Occipital lobe (tissue), 1 donor: ENCODE measurements at regions not wholly inside any gene's neighbourhood (a gene's known extent, or its start where the extent isn't known, plus 50 kb on each side); places are given as distances from the start of the nearest gene placed in this dataset.
"Not testable (repeated sequence)": the region's sequence is repeated elsewhere in the genome, so short reads cannot be mapped to it uniquely, and the experiment has no call there.

ENCODE experiments used
- DNase-seq: peaks from one replicate; lab custom pipeline; 2025; lab: John Stamatoyannopoulos, UW

DNA sequence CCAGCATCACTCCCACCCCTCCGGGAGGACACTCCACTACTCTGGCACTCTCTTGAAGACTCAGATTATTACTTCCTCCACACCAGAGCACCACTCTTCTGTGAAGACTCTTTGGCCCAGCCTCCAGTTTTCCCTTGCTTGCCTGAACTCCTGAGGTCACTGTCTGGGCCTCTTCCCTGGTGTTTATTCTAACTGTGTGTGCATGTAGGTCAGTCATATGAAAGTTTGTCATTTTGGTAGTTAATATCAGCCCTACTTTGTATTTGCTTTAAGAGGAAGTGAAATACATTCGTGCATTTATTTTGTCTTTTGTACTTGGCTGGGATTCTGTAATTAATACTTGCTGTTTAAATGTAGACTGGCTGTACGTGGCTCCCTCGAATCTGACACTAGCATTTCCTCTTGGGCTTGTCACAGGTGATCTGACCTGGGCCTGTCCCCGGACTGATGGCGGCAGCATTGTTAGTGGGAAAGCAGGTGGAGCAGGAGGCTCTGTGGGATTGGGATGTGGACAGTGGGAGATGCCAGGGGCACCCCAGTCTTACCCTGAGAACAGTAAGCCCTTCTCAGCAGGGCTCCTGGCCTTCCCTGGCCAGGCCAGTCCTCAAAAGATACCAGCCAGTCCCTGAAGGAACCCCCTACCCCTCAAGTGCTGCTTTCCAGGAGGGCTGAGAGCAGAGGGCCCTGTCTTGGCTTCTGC lies 350.5 kb downstream of the CDC5L start:
- DNase-seq: no peak

DNA sequence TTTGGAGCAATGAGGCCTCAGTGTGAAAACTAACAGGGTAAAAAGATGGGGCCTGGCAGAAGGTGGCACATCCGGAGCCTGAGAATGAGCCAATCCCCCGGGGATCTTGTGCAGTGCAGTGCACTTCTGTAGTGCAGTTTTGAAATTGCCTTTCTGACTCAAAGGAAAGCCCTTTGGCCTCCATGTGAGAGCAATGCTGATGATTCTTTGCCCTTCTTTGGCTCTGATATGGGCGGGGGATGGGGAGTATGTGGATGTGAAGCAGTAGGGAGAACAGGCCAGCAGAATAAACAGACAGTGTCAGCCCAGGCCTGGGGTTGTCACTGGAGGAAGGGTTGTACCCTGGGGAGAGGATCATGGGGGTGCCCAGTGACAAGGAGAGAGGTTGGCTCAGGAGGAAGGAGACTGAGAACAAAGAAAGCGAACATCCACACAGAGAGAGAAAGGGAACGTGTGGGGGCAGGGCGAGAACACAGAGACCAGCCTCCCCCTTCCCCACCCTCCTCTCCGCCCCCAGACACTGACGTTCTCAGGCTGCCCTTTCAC lies 351.2 kb downstream of the CDC5L start:
- no peak for DNase-seq

DNA sequence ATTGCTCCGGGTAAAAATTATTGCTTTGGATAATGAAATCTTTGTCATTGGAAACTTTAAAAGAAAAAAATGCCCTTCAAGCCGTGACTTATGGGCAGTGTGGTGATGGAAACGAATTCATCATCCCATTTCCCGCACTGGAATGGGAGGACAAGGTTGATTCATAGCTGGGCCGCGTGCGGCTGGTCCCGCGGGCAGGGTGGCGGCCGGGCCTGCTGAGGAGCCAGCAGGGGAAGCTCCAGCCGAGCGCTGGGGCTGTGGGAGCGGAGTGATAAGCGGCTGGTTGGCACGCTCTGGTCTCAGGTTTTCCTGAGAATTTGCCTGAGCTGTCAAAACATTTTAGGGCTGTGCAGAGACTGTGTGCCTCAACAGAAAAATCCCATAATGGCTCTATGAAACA lies 351.7 kb downstream of the CDC5L start:
- DNase-seq: no peak

- DNase-seq: no peak
Measured at GRCh38 chr6:44740566-44741120, 353.1 kb downstream of the CDC5L start.

DNA sequence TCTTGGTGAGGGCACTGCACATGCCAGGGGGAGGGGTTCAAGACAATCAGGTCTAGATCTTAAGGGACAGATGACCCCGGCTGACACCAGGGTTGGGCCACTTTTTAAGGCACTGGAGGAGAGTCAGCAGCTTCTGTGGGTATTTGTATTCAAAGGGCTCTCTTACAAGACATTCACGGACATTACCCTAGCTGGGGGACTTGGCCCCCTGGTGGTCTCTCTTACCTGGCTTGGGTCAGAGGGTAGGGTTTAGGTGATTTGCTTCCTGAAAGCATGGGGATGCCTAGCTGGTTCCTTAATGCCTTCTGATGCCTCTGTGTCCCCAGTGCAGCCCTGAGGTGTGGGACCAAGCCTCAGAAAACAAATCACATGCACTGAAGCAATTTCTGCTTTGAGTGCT lies 354.7 kb downstream of the CDC5L start:
- DNase-seq: no peak

- DNase-seq: no peak
Measured at GRCh38 chr6:44742828-44743372, 355.4 kb downstream of the CDC5L start.

- not testable (repeated sequence) for DNase-seq
Measured at GRCh38 chr6:44760116-44760515, 372.6 kb downstream of the CDC5L start.

- DNase-seq: no peak
Measured at GRCh38 chr6:44761046-44761445, 373.5 kb downstream of the CDC5L start.

- no peak for DNase-seq
Measured at GRCh38 chr6:44762496-44762895, 375.0 kb downstream of the CDC5L start.

DNA sequence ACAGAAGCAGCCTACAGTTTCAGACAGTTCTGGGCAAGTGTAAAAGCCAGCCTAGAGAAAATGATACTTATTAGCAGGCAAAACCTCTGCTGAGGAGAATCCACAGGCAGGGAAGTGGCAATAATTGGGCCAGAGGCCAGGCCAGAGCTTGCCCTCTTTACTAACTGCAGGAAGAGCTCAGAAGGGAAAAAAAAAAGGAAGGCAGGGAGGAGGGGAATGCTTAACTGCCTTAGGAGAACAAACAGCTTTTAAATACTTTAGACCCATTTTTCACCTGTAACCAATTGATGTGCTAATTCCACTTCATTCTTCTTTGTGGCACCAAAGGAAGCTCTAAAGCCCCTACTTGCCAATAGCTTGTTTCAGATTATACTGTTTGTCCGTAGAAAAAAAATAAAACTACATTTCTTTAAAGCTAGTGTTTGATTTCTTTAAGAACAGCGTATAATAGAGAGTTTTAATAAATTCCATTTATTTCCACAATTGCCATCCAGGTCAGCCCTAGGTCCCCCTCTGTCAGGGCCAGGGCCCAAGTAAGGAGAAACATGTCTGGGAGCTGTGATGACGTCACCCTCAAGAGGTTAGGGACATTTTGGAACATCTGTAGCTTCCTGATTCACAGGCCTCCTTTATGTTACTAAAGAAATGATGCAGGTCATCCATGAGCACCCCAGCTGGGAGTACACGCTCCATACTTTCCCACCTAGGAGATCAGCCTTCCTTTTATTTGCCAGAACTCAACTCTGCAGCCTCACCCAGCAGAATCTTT lies 384.3 kb downstream of the CDC5L start:
- no peak for DNase-seq

DNA sequence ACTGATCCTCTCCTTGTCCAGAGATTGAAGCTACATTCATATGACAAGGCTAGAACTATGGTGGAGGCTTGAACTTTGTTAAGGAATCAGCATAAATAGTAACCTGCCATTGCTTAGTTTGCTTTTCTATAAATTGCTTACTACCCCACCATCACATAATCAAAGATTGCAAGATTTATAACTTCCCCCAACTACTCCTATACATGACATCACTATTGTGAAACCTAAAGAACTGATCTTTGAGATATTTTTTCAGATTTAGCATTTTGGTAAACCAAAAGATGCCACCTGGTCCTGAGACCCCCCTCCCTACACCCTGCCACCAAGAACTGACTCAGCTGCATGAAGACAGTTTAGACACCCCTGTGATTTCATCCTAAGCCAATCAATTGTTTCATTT lies 385.3 kb downstream of the CDC5L start:
- DNase-seq: no peak

GRCh38 chr6:44775121-44775520 lies 387.6 kb downstream of the CDC5L start:
- DNase-seq: no peak

DNA sequence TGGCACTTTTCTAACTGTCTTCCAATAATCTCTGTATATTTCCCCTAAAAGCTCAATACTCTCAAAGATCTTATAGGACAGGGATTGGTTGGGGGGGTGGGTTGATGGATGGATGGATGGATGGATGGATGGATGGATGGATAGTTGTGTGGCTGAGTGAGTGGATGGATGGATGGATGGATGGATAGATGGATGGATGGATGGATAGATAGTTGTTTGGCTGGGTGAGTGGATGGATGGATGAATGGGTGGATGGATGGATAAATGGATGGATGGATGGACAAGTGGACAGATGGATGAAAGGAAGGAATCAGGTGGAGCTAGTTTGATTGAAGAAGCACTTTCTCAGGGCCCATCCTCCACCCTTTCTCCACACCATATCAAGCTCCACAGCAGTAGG lies 388.8 kb downstream of the CDC5L start:
- DNase-seq: no peak

GRCh38 chr6:44778513-44778912 lies 391.0 kb downstream of the CDC5L start:
- DNase-seq: no peak
